HepG2 (cell line): ENCODE measurements at regions not wholly inside any gene's neighbourhood (a gene's known extent, or its start where the extent isn't known, plus 50 kb on each side); places are given as distances from the start of the nearest gene placed in this dataset.

Experiments
- ATAC-seq: fragments of 200-7000 bp; cut with Tn5 transposase; 3 replicates; pipeline ENCODE4 v1.9.1; 2020; ENCODE audit warnings: mild to moderate bottlenecking, moderate library complexity
- BruUV-seq: library from RNA; stranded (reverse); fragments of 400-500 nt; replicated peaks from 2 replicates; lab custom pipeline; 2021; lab: Mats Ljungman, UMichigan
- CTCF ChIA-PET: fragments of 300-600 bp; formaldehyde crosslinking; extraction: SDS; loops from one replicate; lab custom pipeline; 2021; ENCODE audit warnings: low total read pairs, inconsistent platforms, low intra/inter-chr PET ratio; lab: Yijun Ruan, JAX
- POLR2A ChIA-PET: fragments of 350-600 bp; sonication (Branson Sonifier 250); formaldehyde crosslinking; loops from one replicate; lab custom pipeline; 2020; ENCODE audit warnings: antibody characterized with exemption, inconsistent platforms; lab: Yijun Ruan, JAX
- DNase-seq: peaks from one replicate; pipeline ENCODE4 v3.0.0-alpha.2; 2015; ENCODE audit warnings: low spot score
- FAIRE-seq: peaks from 3 replicates; lab custom pipeline; 2011; peaks lifted over from hg19 to GRCh38; lab: Jason Lieb, UNC
- H2AFZ ChIP-seq: one replicate; pipeline ENCODE4 v1.6.1; 2011; ENCODE audit warnings: low read length, inconsistent platforms
- H3K27ac ChIP-seq: fragments of 300-600 bp; 3 replicates; pipeline ENCODE4 v1.8.0; 2011; ENCODE audit warnings: mixed run types, mild to moderate bottlenecking, mixed read lengths, low read length, inconsistent platforms; ENCODE audit not compliant: insufficient read depth; ENCODE audit errors: extremely low read length
- H3K27me3 ChIP-seq, 2 experiments: fragments of 200-600 bp in 1 of 2; 2 replicates in 1 of 2; 3 replicates in 1 of 2; pipeline versions ENCODE4 v1.6.0 to v1.8.0; 2011; ENCODE audit warnings: low read length in 2 of 2, mild to moderate bottlenecking in 2 of 2, moderate library complexity in 2 of 2, inconsistent platforms in 1 of 2; ENCODE audit not compliant: insufficient read depth in 2 of 2, control insufficient read depth in 1 of 2
- H3K36me3 ChIP-seq, 2 experiments: fragments of 200-600 bp in 1 of 2; replicated peaks in 1 of 2; 2 replicates in 1 of 2; 3 replicates in 1 of 2; pipeline versions ENCODE4 v1.5.1 to v1.8.0; 2011; ENCODE audit warnings: low read length in 2 of 2, inconsistent platforms in 1 of 2; ENCODE audit not compliant: insufficient read depth in 2 of 2, control insufficient read depth in 1 of 2
- H3K4me1 ChIP-seq: 2 replicates; pipeline ENCODE4 v1.5.1; 2012; ENCODE audit warnings: low read length, inconsistent platforms; ENCODE audit not compliant: insufficient read depth
- H3K4me2 ChIP-seq: 2 replicates; pipeline ENCODE4 v1.6.0; 2011; ENCODE audit warnings: low read depth, low read length, inconsistent platforms
- H3K4me3 ChIP-seq, 3 experiments: fragments of 200-600 bp in 1 of 3; sonication (generic), shearing (Covaris generic) in 1 of 3; replicated peaks in 1 of 3; 2 replicates each; pipeline ENCODE4 v1.5.1; 2011 to 2016; ENCODE audit warnings: low read length in 3 of 3, inconsistent platforms in 2 of 3, low read depth in 2 of 3, mild to moderate bottlenecking in 2 of 3, control low read depth in 1 of 3, mixed read lengths in 1 of 3; ENCODE audit not compliant: insufficient read depth in 1 of 3
- H3K79me2 ChIP-seq: one replicate; pipeline ENCODE4 v1.6.1; 2011; ENCODE audit warnings: low read length, inconsistent platforms; ENCODE audit not compliant: insufficient read depth
- H3K9ac ChIP-seq: 2 replicates; pipeline ENCODE4 v1.6.0; 2011; ENCODE audit warnings: mild to moderate bottlenecking, low read depth, low read length, inconsistent platforms; ENCODE audit not compliant: insufficient read depth
- H3K9me3 ChIP-seq: 2 replicates; pipeline ENCODE4 v1.5.1; 2012; ENCODE audit warnings: mild to moderate bottlenecking, low read length
- H4K20me1 ChIP-seq: 2 replicates; pipeline ENCODE4 v1.6.0; 2011; ENCODE audit warnings: inconsistent platforms, mild to moderate bottlenecking, low read length, moderate library complexity; ENCODE audit not compliant: insufficient read depth
- ARNT2 ChIP-seq: sonication (generic); formaldehyde crosslinking; IDR thresholded peaks from 2 replicates; pipeline ENCODE4 v1.8.0; 2022; ENCODE audit warnings: mild to moderate bottlenecking, low read depth, missing genetic modification reagents, moderate library complexity
- ARNTL ChIP-seq: sonication (generic); formaldehyde crosslinking; IDR thresholded peaks from 2 replicates; pipeline ENCODE4 v1.4.0; 2020; ENCODE audit warnings: mild to moderate bottlenecking, missing genetic modification reagents
- CHCHD3 ChIP-seq: sonication (generic); formaldehyde crosslinking; IDR thresholded peaks from 2 replicates; pipeline ENCODE4 v1.8.0; 2022; ENCODE audit warnings: mild to moderate bottlenecking, missing genetic modification reagents, moderate library complexity
- CREB3 ChIP-seq: sonication (generic); formaldehyde crosslinking; IDR thresholded peaks from 2 replicates; pipeline ENCODE4 v1.5.0; 2020; ENCODE audit warnings: missing genetic modification reagents
- GFI1 ChIP-seq: sonication (generic); formaldehyde crosslinking; IDR thresholded peaks from 2 replicates; pipeline ENCODE4 v1.5.0; 2020; ENCODE audit warnings: missing genetic modification reagents, mild to moderate bottlenecking, borderline replicate concordance
- MED8 ChIP-seq: sonication (generic); formaldehyde crosslinking; IDR thresholded peaks from 2 replicates; pipeline ENCODE4 v1.8.1; 2023; ENCODE audit warnings: mild to moderate bottlenecking, missing genetic modification reagents; ENCODE audit not compliant: insufficient replicate concordance
- SRY ChIP-seq: sonication (generic); formaldehyde crosslinking; IDR thresholded peaks from 2 replicates; pipeline ENCODE4 v1.8.0; 2022; ENCODE audit warnings: mild to moderate bottlenecking, missing genetic modification reagents
- ZNF260 ChIP-seq: sonication (generic); formaldehyde crosslinking; IDR thresholded peaks from 2 replicates; pipeline ENCODE4 v1.4.0; 2020; ENCODE audit warnings: missing genetic modification reagents, low read depth, mild to moderate bottlenecking, borderline replicate concordance
- ZNF292 ChIP-seq: sonication (generic); formaldehyde crosslinking; IDR thresholded peaks from 2 replicates; pipeline ENCODE4 v1.8.1; 2022; ENCODE audit warnings: mild to moderate bottlenecking, low read depth, missing genetic modification reagents, borderline replicate concordance
- ZNF652 ChIP-seq: IDR thresholded peaks from 2 replicates; pipeline ENCODE4 v1.6.1; 2016; ENCODE audit warnings: low read depth, borderline replicate concordance
- in situ Hi-C: cut with HindIII; loops from 2 replicates; pipeline ENCODE4 v1.10.0; 2017; ENCODE audit warnings: low pct_unique_long_range_greater_than_20kb; ENCODE audit not compliant: extremely low pct_ligation_motif_present
- intact Hi-C: fragments of 100-400 bp; cut with micrococcal nuclease; formaldehyde crosslinking; loops from one replicate; pipeline ENCODE4 v1.10.0; 2022; ENCODE audit not compliant: unreplicated experiment

DNA sequence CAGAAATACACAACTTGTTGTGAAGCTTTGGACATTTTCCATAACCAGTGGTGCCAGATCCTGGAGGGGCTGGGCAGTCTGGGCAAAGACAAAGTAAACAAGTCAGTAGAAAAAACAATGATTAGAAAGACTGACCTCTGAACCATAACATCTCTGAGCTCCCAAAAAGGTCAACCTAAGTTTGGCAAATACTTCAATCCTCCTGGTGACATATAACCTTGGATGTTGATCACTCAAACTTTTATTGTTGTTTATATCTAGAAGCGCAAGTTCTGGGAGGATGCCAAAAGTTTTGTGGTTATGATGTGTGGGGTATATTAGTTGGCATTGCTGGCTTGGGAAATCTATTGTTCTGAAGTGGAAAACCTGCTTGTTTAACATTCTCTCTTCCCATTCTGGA, 257.7 kb downstream of the DIPK2A start (continued):
- no peak for TF ChIP-seq ZNF292 (CRISPR knock-in tag)
- TF ChIP-seq, all 625 proteins: peak for 2

- H2AFZ ChIP-seq: no peak overlapping the region
- no peaks in the 10 kb centered on the region for H3K27me3 ChIP-seq
- DNase-seq (no peak), FAIRE-seq (no peak)
- no peaks in the 10 kb centered on the region for H3K36me3 ChIP-seq
- H3K4me1 ChIP-seq: no peaks in the 10 kb centered on the region; the same call in 1 of the 2 replicates
- 0 out of 2 replicates have a peak, but pooled peaks cover 4% of the 10 kb centered on the region for H3K9me3 ChIP-seq
- no peaks in the 10 kb centered on the region for H3K79me2 ChIP-seq
- CTCF ChIA-PET: no interaction called here
- no peaks in the 10 kb centered on the region for H4K20me1 ChIP-seq
- H3K9ac ChIP-seq: no peak overlapping the region
- H3K4me3 ChIP-seq: no peak overlapping the region
- intact Hi-C loops: no loop called here
- BruUV-seq: no TSS peak
- POLR2A ChIA-PET: no interaction called here
- no peak for TF ChIP-seq MED8 (CRISPR knock-in tag)
- no peak for TF ChIP-seq ZNF292 (CRISPR knock-in tag)
- no peak for TF ChIP-seq ARNTL (CRISPR knock-in tag)
- no peak for TF ChIP-seq ZNF260 (CRISPR knock-in tag)
- TF ChIP-seq ARNT2 (CRISPR knock-in tag): no peak
- no peak for TF ChIP-seq GFI1 (CRISPR knock-in tag)
- no peak for TF ChIP-seq CREB3 (CRISPR knock-in tag)
- no peak for TF ChIP-seq ZNF652 (CRISPR knock-in tag)
- no peak for TF ChIP-seq SRY
- no peak for TF ChIP-seq CHCHD3
- TF ChIP-seq, all 625 proteins: peak for 0
- no peak for ATAC-seq
- Histone ChIP-seq H3K27ac (no peak overlapping the region), H3K4me2 (no peak overlapping the region)
- in situ Hi-C loops: no loop called here
Observed at GRCh38 chr3:144229953-144230352, 258.3 kb downstream of the DIPK2A start.
